Body of pancreas (tissue), 4 donors: ENCODE measurements at regions not wholly inside any gene's neighbourhood (a gene's known extent, or its start where the extent isn't known, plus 50 kb on each side); places are given as distances from the start of the nearest gene placed in this dataset.

Experiments
- CTCF ChIP-seq, 7 experiments: fragments of 450-650 bp in 4 of 7; fragments of 200-600 bp in 3 of 7; sonication (generic) in 3 of 7; IDR thresholded peaks; one replicate each; pipeline ENCODE4 v1.5.1; 2016 to 2019; ENCODE audit warnings: antibody characterized with exemption in 7 of 7
- POLR2A ChIP-seq, 3 donors: fragments of 450-650 bp; IDR thresholded peaks; one replicate each; pipeline ENCODE4 v1.6.1; 2016; ENCODE audit warnings: antibody characterized with exemption in 3 of 3, mild to moderate bottlenecking in 2 of 3

GRCh38 chr7:63054191-63054661 is 944.4 kb upstream of the ZNF722 start:
- no peak for TF ChIP-seq CTCF (IDR thresholded peaks at IDR 0.05)
- TF ChIP-seq POLR2A (IDR thresholded peaks at IDR 0.05) = no peak
